WTC11 (cell line): ENCODE measurements at regions not wholly inside any gene's neighbourhood (a gene's known extent, or its start where the extent isn't known, plus 50 kb on each side); places are given as distances from the start of the nearest gene placed in this dataset.

ENCODE experiments used
- CBFB ChIP-seq: sonication (generic); formaldehyde crosslinking; IDR thresholded peaks from 2 replicates; pipeline ENCODE4 v1.8.1; 2022; ENCODE audit warnings: mild to moderate bottlenecking, low read depth, missing genetic modification reagents
- ZNF263 ChIP-seq: sonication (generic); formaldehyde crosslinking; IDR thresholded peaks from 2 replicates; pipeline ENCODE4 v1.8.1; 2022; ENCODE audit warnings: low read depth, mild to moderate bottlenecking, moderate library complexity, missing genetic modification reagents

- TF ChIP-seq ZNF263 (CRISPR knock-in tag) (no peak), CBFB (CRISPR knock-in tag) (no peak)
These were observed 966.7 kb upstream of the NXPH2 start for GRCh38 chr2:139746901-139747300.
